NCI-H345 treated with DMSO at 0.1 percent for 48 hours (cell line): ENCODE measurements at regions not wholly inside any gene's neighbourhood (a gene's known extent, or its start where the extent isn't known, plus 50 kb on each side); places are given as distances from the start of the nearest gene placed in this dataset.

Source experiments
- DNase-seq: peaks from one replicate; lab custom pipeline; 2025; ENCODE audit not compliant: unreplicated experiment; lab: John Stamatoyannopoulos, UW

GRCh38 chr13:50435011-50435410, 408.5 kb downstream of the DLEU7 start:
- no peak for DNase-seq

DNA sequence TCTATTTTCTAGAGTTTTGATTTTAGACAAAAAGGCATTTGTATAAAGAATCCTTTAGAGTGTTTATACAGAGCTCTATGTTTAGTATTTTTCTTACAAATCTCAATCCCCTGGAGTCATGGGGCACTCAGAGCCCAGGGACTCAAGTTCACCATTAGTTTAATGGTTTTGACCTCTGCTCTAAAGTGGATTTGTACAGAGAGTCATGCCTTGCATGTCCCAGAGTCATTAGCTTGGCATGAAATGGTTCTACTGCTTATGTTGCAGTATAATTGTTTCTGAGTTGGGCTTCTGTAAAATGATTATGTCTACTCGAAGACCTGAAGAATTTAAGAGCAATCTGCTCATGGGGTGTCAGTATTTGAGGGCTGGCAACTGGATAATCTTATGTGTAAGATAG, 406.2 kb downstream of the DLEU7 start:
- DNase-seq = no peak

- no peak for DNase-seq
These were observed 405.1 kb downstream of the DLEU7 start for GRCh38 chr13:50438351-50438750.

GRCh38 chr13:50441130-50441529, 402.4 kb downstream of the DLEU7 start:
- DNase-seq = no peak

DNA sequence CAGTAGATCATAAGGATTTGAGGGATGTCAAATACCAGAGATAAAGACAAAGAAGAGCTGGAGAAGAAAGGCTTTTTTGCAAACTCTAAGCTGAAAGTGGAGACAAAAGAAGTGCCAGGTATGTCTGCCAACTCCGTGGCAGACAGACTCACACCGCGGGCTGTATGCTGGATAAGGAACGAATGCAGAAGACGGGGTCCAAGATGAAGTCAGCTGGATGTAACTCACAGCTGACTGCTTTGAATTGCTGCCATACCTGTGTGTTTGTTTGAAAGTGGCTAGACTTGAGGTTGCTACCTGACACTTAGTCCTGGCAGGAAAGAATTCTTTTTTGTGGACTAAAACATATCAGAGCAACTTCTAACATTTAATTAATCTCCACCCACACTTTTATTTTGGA, 398.8 kb downstream of the DLEU7 start:
- DNase-seq = no peak

DNA sequence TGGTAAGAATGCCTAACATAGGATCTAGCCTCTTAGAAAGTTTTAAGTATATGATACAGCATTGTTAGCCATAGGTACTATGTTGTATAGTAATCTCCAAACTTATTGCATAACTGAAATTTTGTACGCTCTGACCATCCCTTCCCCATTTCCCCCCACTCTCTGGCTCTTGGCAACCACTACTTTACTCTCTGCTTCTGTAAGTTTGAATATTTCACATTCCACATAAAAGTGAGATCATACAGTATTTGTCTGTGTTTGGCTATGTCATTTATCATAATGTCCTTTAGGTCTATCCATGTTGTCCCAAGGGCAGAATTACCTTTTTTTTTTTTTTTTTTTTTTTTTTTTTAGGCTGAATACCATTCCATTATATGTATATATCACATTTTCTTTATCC, 396.9 kb downstream of the DLEU7 start:
- no peak for DNase-seq

GRCh38 chr13:50448535-50448998, 394.9 kb downstream of the DLEU7 start:
- peak; percentile 26 for DNase-seq

DNA sequence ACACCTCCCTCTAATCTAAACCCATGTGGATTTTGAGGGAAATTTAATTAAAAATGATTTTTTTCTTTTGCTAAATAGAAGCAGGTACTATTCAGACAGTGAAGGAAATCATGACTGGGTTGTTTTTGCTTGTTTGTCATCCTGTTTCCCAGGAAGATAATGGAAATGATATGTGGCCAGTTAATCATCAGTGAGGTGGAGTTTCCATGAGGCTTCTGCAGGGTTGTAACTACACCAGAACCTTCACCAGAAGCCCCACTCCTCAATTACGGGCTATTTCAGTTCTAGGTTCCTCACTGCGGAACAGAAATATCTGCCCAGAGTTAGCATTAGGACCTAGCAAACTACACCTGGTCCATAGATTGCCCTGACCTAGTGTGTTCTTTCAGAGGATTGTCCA, 394.0 kb downstream of the DLEU7 start:
- no peak for DNase-seq

DNA sequence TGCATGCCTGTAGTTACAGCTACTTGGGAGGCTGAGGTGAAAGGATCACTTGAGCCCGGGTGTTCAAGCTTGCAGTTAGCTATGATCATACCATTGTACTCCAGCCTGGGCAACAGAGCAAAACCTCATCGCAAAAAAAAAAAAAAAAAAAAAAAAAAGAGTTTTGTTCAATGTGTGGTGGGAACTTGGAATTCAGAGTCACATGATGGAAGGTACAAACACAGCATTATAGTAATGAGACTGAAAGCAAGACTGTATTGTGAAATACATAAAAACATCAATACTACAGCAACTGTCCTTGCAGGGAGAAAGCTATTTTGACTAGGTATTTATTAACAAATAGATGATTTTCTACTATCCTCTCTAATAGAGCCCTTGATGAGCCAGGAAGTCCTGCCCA, 393.2 kb downstream of the DLEU7 start:
- no peak for DNase-seq

- no peak for DNase-seq
These were observed 391.9 kb downstream of the DLEU7 start for GRCh38 chr13:50451609-50452008.

- no peak for DNase-seq
These were observed 391.5 kb downstream of the DLEU7 start for GRCh38 chr13:50452028-50452427.

- DNase-seq = no peak
These were observed 390.7 kb downstream of the DLEU7 start for GRCh38 chr13:50452756-50453155.

- DNase-seq = no peak
These were observed 390.3 kb downstream of the DLEU7 start for GRCh38 chr13:50453188-50453587.

DNA sequence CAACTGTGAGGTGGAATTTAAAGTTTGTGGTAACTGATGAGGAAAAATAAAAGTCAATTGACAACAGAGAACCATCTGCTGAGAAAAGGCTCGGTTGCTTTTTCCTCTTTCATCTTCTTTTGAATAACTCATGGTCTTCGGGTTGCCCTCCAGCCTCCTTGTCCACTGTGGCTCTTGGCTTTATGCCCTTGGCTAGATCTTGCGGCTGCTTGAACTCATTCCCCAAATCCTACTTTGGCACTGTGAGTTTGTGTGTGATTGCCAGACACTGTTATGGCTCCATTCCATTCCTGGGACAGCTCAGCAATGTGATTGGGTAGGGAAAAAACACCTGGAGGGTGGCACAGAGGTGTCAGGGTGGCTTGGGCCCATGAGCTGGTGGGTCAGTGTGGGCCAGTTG, 387.4 kb downstream of the DLEU7 start:
- no peak for DNase-seq

- DNase-seq = no peak
These were observed 385.8 kb downstream of the DLEU7 start for GRCh38 chr13:50457415-50458393.

DNA sequence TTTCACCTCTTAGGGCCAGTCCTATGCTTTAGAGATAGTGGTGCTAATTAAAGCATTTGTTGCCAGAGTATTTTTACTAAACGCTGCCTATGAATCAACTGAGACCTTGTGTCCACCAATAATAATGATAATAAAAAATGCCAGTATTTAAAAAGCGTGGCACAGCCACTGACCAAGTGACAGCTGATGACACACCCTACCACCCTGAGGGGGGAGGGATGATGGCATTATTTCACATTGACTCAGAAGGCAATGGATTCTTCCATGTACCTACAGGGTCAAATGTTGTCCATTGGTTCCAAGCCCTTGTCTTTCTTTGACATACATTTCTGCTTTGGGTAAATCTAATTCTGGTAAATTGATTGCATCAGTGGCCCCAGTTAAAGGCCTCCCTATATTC, 384.4 kb downstream of the DLEU7 start:
- DNase-seq = no peak

DNA sequence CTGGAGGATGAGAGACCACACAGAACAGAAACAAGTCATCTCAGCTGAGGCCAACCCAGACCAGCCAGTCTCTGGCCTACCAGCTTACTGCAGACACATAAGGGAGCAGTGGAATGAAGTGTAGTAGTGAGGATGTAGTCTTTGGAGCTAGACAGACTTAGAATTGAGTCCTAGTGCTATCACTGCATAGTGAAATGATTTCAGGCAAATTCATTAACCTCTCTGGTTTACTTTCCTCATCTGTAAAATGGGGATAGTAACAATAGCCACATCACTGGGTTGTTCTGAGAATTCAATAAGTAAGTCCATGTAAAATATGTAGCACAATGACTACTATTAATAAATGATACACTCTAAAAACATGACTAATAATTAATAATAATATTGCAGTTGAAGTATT, 383.8 kb downstream of the DLEU7 start:
- no peak for DNase-seq

DNA sequence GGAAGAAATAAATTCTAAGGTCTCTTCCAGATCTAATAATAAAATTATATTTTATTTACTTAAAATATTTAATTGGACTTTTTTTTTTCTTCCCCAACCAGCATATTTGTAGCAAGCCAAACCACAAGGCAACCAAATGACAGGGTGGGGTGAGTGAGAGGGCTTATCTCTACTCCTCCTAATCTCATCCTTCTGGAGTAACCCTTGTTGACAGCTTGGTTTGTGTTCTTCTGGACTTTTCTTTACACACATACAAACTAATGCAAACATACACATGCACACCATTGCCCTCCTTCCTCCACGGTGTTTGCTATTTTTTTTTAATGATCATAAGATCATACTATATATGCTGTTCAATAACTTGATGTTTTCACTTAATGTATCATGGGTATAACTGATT, 383.1 kb downstream of the DLEU7 start:
- DNase-seq = no peak

DNA sequence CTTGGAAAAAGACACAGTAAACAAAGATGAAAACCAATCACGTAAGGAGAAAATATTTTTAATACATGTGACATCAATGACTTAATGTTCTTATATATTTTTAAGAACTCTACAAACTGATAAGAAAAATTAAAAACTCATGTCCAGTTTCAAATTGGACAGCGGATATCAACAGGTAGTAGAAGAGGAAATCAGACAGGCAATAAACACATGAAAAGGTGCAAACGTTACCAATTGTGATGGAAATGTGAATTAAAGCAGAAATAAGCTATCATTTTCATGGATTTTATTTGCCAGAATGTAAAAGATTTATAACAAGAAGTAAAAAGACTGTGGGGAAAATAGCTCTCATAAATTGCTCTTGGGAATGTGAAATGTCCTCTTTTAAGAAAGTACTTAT, 382.3 kb downstream of the DLEU7 start:
- no peak for DNase-seq

- DNase-seq = no peak
These were observed 379.8 kb downstream of the DLEU7 start for GRCh38 chr13:50463719-50464118.

DNA sequence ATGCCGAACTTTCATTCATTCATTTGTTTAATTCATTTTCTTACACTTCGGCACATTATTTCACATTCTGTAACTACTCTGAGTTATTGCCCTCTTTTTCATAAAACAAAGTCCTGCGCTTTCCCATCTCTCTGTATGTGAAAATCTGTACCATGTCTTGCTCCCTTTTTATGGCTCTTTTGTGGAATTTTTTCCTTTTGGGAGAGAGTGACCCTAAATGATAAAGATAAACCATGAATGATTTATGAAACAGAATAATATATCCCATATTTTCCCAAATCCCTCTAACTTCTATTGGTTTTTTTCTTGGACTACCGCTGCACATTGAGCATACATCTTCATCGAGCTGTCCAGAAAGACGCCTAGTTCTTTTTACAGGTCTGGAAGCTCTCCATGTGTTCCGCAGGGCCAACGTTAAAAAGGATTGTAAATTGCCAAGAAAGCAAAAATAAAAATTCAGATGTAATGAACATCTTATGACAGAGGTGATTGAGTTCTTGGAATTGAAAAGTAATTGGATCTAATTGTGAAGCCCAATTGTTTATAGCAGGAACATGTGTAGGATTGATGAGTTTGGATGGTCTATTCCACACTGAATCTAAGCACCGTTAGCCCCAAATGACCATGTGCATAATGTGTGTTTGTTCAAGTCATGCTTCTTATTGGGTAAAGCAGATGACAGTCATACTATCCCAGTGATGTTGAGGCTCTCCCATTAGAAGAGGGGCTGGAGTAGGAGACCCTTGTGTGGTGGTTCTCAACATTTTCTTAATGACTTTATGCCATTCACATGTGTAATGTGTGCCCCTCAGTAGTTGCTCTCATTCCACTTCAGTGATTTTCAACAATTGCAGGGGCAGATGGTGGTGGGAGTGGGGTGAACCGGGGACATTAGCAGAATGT, 378.9 kb downstream of the DLEU7 start:
- DNase-seq = no peak

DNA sequence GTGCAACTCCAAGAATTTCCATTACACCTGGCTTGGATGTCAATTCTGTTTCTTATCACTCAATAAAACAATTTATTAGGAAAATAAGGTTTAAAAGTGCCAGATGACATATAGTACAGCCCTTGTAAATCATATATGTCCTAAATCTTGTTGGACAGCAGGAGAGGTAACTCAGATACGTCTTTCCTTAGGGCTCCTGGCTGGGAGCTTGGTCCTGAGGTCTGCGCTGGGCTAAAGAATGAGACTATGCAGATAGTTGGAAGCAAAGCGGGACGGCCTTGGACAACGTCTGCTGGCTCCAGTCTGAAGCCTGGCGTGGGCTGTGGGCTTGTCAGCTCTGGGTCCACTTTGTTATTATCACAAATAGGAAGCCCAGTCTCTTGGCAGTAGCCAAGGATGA, 377.0 kb downstream of the DLEU7 start:
- DNase-seq = no peak
